MG63 (cell line): ENCODE measurements at regions not wholly inside any gene's neighbourhood (a gene's known extent, or its start where the extent isn't known, plus 50 kb on each side); places are given as distances from the start of the nearest gene placed in this dataset.

Experiments used
- DNase-seq: peaks from one replicate; pipeline ENCODE4 v3.0.0-alpha.2; 2020
- H3K27me3 ChIP-seq: fragments of 250-450 bp; sonication (Bioruptor Pico); 2 replicates; pipeline ENCODE4 v1.5.1; 2020; ENCODE audit warnings: mild to moderate bottlenecking, moderate library complexity
- H3K36me3 ChIP-seq: fragments of 250-450 bp; sonication (Bioruptor Pico); 2 replicates; pipeline ENCODE4 v1.5.1; 2020; ENCODE audit warnings: mild to moderate bottlenecking, moderate library complexity
- H3K4me3 ChIP-seq: fragments of 250-450 bp; sonication (Bioruptor Pico); 2 replicates; pipeline ENCODE4 v1.5.1; 2020; ENCODE audit warnings: mild to moderate bottlenecking, moderate library complexity
- H3K9me3 ChIP-seq: fragments of 250-450 bp; sonication (Bioruptor Pico); 2 replicates; pipeline ENCODE4 v1.5.1; 2020; ENCODE audit warnings: mild to moderate bottlenecking, moderate library complexity

DNA sequence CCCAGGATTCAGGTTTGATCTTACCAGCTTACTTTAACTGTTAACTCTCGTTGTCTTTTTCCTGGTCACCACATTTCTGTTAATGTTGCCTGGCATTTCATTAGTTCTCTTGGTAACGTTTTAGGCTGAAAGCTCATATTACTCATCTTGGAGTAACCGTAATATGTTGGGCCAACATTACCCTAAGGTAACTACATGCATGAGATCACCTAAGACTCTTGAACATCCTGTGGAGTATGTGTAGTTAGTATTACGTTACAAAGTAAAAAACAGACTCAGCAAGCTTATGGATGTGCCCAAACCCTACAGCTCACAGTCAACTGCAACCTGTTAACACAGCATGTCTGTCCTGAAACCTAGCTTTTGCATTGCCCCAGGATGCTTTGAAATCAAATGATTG, 203.3 kb upstream of the HS3ST1 start:
- no peak for DNase-seq
- no peaks in the 10 kb centered on the region for H3K27me3 ChIP-seq
- no peaks in the 10 kb centered on the region for H3K36me3 ChIP-seq
- H3K9me3 ChIP-seq = no peaks in the 10 kb centered on the region
- no peak overlapping the region for H3K4me3 ChIP-seq

DNA sequence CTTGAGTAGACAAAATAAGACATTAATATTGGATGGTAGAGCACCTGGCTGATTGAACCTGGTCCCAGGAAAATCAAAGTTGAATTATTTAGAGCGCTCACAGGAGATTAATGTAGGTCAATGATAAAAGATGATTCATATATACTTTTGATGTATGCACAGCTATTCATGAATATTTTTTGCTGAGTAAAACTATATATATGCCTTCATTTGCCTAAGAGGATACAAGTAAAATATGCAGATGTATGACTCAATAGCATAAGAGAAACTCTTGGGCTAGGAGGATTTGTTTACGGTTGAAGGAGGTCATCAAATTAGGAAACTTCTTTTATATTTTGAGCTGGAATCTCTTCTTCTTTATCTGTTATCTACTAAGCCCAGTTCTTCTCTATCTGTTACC, 202.7 kb upstream of the HS3ST1 start:
- H3K36me3 ChIP-seq = no peaks in the 10 kb centered on the region

DNA sequence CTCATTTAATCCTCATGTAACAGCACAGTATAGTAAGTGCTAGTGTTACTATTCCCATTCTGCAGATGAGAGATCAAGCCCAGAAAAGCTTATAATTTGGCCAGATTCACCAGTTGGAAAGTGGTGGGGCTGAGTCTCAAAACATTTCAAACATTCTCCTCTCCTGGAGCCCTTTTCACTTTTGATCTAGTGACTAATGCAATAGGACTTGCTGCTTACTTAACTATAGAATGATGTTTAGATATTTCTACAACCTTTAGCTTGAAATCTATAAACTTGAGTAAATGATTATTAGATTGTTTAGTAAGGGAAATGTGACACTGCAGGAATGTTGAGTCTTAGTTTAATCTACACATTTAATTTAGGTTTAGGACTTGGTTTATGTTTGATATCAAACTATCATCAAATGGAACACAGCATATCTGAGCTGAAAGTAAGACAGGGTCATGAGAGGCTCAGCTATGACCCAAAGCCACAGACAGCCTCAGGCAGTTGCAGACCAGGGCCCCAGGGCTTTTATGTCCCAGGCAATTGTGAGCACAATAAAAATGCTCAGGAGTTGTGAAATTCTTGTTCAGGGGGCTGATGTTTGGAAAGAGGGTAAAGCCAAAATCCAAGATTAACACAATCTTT, 199.5 kb upstream of the HS3ST1 start:
- Histone ChIP-seq H3K9me3 (no peaks in the 10 kb centered on the region), H3K36me3 (no peaks in the 10 kb centered on the region), H3K4me3 (no peak overlapping the region), H3K27me3 (no peaks in the 10 kb centered on the region)
- no peak for DNase-seq

More for the DNA sequence above, 202.7 kb upstream of the HS3ST1 start:
- H3K9me3 ChIP-seq = no peaks in the 10 kb centered on the region
- H3K4me3 ChIP-seq = no peak overlapping the region
- no peaks in the 10 kb centered on the region for H3K27me3 ChIP-seq
- DNase-seq = no peak

- Histone ChIP-seq H3K27me3 (no peaks in the 10 kb centered on the region), H3K4me3 (no peak overlapping the region)
- no peak for DNase-seq
Measured at GRCh38 chr4:11626066-11626465, 197.4 kb upstream of the HS3ST1 start.

GRCh38 chr4:11625211-11625610, 196.5 kb upstream of the HS3ST1 start:
- Histone ChIP-seq H3K9me3 (no peaks in the 10 kb centered on the region), H3K27me3 (no peaks in the 10 kb centered on the region), H3K36me3 (no peaks in the 10 kb centered on the region), H3K4me3 (no peak overlapping the region)
- no peak for DNase-seq

More at GRCh38 chr4:11626066-11626465, 197.4 kb upstream of the HS3ST1 start:
- no peaks in the 10 kb centered on the region for H3K36me3 ChIP-seq
- H3K9me3 ChIP-seq = no peaks in the 10 kb centered on the region

DNA sequence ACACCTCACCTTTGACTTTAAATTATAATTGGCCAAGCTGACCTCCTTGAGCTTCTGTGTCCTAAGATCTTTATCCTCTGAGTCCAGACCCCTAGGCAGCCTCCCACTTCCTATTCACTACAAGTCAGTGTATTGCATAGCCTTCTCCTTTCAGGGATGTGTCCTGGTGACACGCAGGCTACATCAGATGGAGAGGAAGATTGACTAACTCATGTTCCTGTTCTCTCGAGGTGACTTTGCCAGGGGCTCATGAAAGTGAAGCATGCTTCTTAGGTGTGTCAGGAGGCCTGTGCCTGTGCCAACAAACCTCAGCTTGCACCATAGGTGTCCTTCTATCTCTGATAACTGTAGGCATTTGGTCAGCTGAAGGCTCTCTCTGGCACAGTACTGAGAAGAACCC, 195.7 kb upstream of the HS3ST1 start:
- DNase-seq = no peak
- Histone ChIP-seq H3K27me3 (no peaks in the 10 kb centered on the region), H3K36me3 (no peaks in the 10 kb centered on the region), H3K9me3 (no peaks in the 10 kb centered on the region), H3K4me3 (no peak overlapping the region)

DNA sequence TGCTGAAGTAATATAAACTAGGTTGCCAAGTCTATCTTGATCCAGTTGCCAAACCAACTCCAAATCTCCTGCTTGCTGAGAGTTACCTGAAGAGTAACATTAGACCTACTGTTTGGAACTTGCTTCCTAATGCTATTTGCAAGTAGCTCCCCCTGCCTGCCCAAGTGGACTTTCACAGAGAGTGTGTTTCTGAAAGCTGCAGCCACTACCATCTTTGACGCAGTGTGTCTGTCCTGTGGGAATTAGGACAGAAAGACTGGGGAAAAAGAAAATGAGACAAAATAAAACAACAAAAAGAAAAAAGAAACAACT, 195.0 kb upstream of the HS3ST1 start:
- H3K4me3 ChIP-seq = no peak overlapping the region
- H3K36me3 ChIP-seq = no peaks in the 10 kb centered on the region
- no peaks in the 10 kb centered on the region for H3K9me3 ChIP-seq
- DNase-seq = no peak
- no peaks in the 10 kb centered on the region for H3K27me3 ChIP-seq

- no peak for DNase-seq
- no peaks in the 10 kb centered on the region for H3K9me3 ChIP-seq
- no peaks in the 10 kb centered on the region for H3K27me3 ChIP-seq
- no peaks in the 10 kb centered on the region for H3K36me3 ChIP-seq
- no peak overlapping the region for H3K4me3 ChIP-seq
Measured at GRCh38 chr4:11622961-11623725, 194.4 kb upstream of the HS3ST1 start.

DNA sequence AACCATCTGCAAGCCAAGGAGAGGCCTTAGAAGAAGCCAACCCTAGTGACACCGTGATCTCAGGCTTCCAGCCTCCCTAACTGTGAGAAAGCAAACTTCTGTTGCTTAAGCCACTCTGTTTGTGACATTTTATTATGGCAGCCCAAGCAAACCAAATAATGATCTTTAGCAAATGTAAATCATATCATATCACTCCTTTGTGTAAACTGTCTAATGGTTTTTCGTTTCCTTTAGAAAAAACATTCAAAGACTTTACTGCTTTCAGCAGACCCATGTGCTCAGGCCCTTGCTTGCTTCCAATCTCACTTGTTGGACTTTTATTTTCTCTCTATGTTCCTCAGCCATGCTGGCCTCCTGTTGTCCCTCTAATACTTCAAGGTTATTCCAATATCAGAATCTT, 192.2 kb upstream of the HS3ST1 start:
- H3K36me3 ChIP-seq = no peaks in the 10 kb centered on the region
- DNase-seq = no peak
- H3K4me3 ChIP-seq = no peak overlapping the region
- no peaks in the 10 kb centered on the region for H3K9me3 ChIP-seq
- no peaks in the 10 kb centered on the region for H3K27me3 ChIP-seq

DNA sequence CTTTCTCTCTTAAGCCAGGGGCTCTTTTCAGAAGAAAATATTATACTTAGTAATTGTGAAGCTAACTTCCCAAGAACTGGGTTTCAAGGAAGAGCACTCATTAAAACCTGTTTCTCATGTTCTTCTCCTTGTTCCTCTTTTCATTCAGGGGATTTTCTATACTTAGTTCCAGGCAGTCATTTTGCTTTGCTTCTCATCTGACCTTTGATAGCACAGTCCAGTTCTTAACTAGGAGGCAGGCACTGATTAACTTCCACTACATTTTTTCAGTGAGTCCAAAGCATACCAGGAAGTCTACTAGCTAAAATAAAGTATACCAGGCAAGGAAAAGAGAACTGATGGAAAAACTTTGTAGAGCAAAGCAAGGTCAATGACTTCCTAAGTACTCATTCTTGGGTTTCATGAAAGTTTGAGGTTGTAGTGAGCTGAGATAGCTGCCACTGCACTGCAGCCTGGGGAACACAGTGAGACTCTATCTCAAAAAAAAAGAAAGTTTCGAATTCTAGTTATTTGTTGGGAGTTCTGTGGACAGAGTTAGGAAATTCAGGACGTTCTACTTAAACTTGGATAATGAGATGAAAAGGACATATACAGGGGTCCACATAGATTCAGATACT, 190.1 kb upstream of the HS3ST1 start:
- H3K36me3 ChIP-seq = no peaks in the 10 kb centered on the region
- H3K4me3 ChIP-seq = no peak overlapping the region
- no peak for DNase-seq
- no peaks in the 10 kb centered on the region for H3K9me3 ChIP-seq
- no peaks in the 10 kb centered on the region for H3K27me3 ChIP-seq

DNA sequence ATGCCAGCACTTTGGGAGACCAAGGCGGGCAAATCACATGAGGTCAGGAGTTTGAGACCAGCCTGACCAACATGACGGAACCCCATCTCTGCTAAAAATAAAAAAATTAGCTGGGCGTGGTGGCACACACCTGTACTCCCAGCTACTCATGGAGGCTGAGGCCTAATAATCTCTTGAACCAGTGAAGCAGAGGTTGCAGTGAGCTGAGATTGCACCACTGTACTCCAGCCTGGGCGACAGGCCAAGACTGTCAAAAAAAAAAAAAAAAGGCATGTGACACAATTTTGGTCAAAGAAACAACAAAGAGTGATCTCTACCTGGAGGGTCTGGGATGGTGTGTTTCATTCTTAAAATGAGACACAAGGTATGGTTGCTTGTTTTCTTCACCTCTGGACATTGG, 188.2 kb upstream of the HS3ST1 start:
- Histone ChIP-seq H3K9me3 (no peaks in the 10 kb centered on the region), H3K36me3 (no peaks in the 10 kb centered on the region), H3K27me3 (no peaks in the 10 kb centered on the region), H3K4me3 (no peak overlapping the region)
- no peak for DNase-seq

GRCh38 chr4:11615601-11616000, 186.9 kb upstream of the HS3ST1 start:
- no peak overlapping the region for H3K4me3 ChIP-seq
- H3K36me3 ChIP-seq = no peaks in the 10 kb centered on the region
- H3K9me3 ChIP-seq = no peaks in the 10 kb centered on the region
- H3K27me3 ChIP-seq = no peaks in the 10 kb centered on the region
- DNase-seq = no peak

- H3K27me3 ChIP-seq = no peaks in the 10 kb centered on the region
- no peaks in the 10 kb centered on the region for H3K36me3 ChIP-seq
- no peaks in the 10 kb centered on the region for H3K9me3 ChIP-seq
- no peak overlapping the region for H3K4me3 ChIP-seq
- no peak for DNase-seq
Measured at GRCh38 chr4:11614426-11614825, 185.7 kb upstream of the HS3ST1 start.

DNA sequence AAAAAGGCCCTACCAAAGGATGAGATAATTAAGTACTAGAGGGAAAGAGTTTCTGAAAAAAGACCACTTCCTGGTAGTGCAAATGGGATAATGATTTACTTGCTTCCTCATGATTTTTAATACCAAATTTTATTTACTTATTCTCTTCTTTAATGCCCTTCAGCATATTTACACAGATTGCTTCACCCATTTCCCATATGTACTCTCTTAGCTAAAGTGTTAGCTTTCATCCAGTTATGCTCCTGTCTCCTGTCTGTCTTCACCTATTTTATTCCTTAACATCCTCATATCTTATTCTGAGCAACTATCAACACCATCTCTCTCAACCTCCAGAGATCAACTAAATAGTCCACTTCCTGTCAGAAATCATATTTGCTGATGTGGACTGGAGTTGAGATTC, 183.2 kb upstream of the HS3ST1 start:
- no peaks in the 10 kb centered on the region for H3K36me3 ChIP-seq
- no peak for DNase-seq
- H3K4me3 ChIP-seq = no peak overlapping the region
- no peaks in the 10 kb centered on the region for H3K9me3 ChIP-seq
- H3K27me3 ChIP-seq = no peaks in the 10 kb centered on the region

DNA sequence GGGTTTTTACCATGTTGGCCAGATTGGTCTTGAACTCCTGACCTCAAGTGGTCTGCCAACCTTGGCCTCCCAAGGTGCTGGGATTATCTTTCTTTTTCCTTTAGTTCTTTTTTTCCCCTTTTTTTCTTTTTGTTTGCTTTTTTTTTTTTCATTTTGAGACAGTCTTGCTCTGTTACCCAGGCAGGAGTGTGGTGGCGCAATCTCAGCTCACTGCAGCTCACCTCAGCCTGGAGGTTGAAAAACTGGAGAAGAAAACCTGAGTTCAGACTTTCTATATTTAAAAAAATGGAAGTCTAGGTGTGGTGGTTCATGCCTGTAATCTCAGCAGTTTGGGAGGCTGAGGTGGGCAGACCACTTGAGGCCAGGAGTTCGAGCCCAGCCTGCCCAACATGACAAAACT, 181.1 kb upstream of the HS3ST1 start:
- no peaks in the 10 kb centered on the region for H3K27me3 ChIP-seq
- no peak for DNase-seq
- no peak overlapping the region for H3K4me3 ChIP-seq
- no peaks in the 10 kb centered on the region for H3K36me3 ChIP-seq
- no peaks in the 10 kb centered on the region for H3K9me3 ChIP-seq

GRCh38 chr4:11608992-11609391, 180.3 kb upstream of the HS3ST1 start:
- no peaks in the 10 kb centered on the region for H3K9me3 ChIP-seq
- no peaks in the 10 kb centered on the region for H3K36me3 ChIP-seq
- DNase-seq = no peak
- H3K27me3 ChIP-seq = no peaks in the 10 kb centered on the region
- H3K4me3 ChIP-seq = no peak overlapping the region

GRCh38 chr4:11606078-11606477, 177.4 kb upstream of the HS3ST1 start:
- Histone ChIP-seq H3K4me3 (no peak overlapping the region), H3K36me3 (no peaks in the 10 kb centered on the region), H3K9me3 (no peaks in the 10 kb centered on the region), H3K27me3 (no peaks in the 10 kb centered on the region)
- no peak for DNase-seq

GRCh38 chr4:11605597-11605996, 176.9 kb upstream of the HS3ST1 start:
- no peaks in the 10 kb centered on the region for H3K9me3 ChIP-seq
- DNase-seq = no peak
- H3K27me3 ChIP-seq = no peaks in the 10 kb centered on the region
- no peak overlapping the region for H3K4me3 ChIP-seq
- no peaks in the 10 kb centered on the region for H3K36me3 ChIP-seq
